ENCODE measurements at regions not wholly inside any gene's neighbourhood (a gene's known extent, or its start where the extent isn't known, plus 50 kb on each side); places are given as distances from the start of the nearest gene placed in this dataset.

DNA sequence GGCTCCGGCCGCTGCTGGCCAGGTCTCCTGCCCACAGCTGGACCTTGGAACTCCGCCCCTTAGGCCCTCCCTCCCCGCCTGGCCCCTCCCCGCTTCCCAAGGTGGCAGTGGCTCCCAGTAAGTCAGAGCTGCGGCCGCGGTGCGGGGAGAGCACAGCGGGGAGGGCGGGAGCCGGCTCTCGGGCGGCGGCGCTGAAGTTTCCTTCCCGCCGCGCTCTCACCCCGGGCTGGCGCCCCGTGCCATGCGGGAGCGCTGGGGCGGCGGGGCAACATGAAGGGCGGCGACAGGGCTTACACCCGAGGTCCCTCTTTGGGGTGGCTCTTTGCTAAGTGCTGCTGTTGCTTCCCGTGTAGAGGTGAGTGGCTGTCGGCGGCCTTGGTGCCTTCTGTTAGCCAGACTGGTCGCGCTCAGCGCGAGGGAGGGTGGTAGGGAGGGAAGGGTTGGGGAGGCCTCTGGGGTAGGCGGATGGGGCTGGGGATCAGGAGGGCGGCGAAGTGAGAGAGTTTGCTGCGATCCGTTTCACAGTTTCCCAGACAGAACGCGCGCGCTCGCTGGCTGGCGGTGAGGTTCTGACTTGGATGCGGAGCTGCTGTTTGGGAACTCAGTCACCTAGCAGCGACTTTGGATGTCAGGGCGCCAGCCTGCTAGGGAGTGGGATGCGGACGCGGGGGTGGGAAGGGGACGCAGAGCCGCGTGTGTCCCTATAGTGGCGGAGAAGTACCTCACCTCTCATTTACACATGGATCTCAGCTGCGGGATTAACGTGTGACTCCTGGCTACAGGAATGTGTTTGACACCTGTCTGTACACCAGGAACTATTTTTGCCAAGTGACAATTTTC lies 145.5 kb upstream of the UMPS start (continued):
- TF ChIP-seq, protein P1, sequence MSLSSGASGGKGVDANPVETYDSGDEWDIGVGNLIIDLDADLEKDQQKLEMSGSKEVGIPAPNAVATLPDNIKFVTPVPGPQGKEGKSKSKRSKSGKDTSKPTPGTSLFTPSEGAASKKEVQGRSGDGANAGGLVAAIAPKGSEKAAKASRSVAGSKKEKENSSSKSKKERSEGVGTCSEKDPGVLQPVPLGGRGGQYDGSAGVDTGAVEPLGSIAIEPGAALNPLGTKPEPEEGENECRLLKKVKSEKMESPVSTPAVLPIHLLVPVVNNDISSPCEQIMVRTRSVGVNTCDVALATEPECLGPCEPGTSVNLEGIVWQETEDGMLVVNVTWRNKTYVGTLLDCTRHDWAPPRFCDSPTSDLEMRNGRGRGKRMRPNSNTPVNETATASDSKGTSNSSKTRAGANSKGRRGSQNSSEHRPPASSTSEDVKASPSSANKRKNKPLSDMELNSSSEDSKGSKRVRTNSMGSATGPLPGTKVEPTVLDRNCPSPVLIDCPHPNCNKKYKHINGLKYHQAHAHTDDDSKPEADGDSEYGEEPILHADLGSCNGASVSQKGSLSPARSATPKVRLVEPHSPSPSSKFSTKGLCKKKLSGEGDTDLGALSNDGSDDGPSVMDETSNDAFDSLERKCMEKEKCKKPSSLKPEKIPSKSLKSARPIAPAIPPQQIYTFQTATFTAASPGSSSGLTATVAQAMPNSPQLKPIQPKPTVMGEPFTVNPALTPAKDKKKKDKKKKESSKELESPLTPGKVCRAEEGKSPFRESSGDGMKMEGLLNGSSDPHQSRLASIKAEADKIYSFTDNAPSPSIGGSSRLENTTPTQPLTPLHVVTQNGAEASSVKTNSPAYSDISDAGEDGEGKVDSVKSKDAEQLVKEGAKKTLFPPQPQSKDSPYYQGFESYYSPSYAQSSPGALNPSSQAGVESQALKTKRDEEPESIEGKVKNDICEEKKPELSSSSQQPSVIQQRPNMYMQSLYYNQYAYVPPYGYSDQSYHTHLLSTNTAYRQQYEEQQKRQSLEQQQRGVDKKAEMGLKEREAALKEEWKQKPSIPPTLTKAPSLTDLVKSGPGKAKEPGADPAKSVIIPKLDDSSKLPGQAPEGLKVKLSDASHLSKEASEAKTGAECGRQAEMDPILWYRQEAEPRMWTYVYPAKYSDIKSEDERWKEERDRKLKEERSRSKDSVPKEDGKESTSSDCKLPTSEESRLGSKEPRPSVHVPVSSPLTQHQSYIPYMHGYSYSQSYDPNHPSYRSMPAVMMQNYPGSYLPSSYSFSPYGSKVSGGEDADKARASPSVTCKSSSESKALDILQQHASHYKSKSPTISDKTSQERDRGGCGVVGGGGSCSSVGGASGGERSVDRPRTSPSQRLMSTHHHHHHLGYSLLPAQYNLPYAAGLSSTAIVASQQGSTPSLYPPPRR (CRISPR knock-in tag; IDR thresholded peaks at IDR 0.05; ENCODE audit: borderline replicate concordance), result peak; percentile 63
- no peak for TF ChIP-seq SMAD9 (CRISPR knock-in tag; IDR thresholded peaks at IDR 0.05)
- TF ChIP-seq, protein P2, sequence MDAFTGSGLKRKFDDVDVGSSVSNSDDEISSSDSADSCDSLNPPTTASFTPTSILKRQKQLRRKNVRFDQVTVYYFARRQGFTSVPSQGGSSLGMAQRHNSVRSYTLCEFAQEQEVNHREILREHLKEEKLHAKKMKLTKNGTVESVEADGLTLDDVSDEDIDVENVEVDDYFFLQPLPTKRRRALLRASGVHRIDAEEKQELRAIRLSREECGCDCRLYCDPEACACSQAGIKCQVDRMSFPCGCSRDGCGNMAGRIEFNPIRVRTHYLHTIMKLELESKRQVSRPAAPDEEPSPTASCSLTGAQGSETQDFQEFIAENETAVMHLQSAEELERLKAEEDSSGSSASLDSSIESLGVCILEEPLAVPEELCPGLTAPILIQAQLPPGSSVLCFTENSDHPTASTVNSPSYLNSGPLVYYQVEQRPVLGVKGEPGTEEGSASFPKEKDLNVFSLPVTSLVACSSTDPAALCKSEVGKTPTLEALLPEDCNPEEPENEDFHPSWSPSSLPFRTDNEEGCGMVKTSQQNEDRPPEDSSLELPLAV (CRISPR knock-in tag; conservative IDR thresholded peaks at IDR 0.05; ENCODE audit: low read depth), result no peak
- no peak for TF ChIP-seq CENPX (CRISPR knock-in tag; IDR thresholded peaks at IDR 0.05)
- no peak for TF ChIP-seq RBAK (CRISPR knock-in tag; IDR thresholded peaks at IDR 0.05)
- peak; percentile 40; the same call in 1 of the 2 replicates for TF ChIP-seq ZNF138 (CRISPR knock-in tag; IDR thresholded peaks at IDR 0.05; ENCODE audit: low read depth)
- no peak for TF ChIP-seq ZNF296 (CRISPR knock-in tag; conservative IDR thresholded peaks at IDR 0.05)
- TF ChIP-seq KDM5B (CRISPR knock-in tag; IDR thresholded peaks at IDR 0.05; ENCODE audit: borderline replicate concordance), result peak; percentile 67; the same call in 1 of the 2 replicates
- TF ChIP-seq FIP1L1 (IDR thresholded peaks at IDR 0.05; ENCODE audit: borderline replicate concordance, insufficient read depth, low read depth, low read length), result no peak
- no peak for TF ChIP-seq ZNF720 (CRISPR knock-in tag; IDR thresholded peaks at IDR 0.05)
- TF ChIP-seq, protein P3, sequence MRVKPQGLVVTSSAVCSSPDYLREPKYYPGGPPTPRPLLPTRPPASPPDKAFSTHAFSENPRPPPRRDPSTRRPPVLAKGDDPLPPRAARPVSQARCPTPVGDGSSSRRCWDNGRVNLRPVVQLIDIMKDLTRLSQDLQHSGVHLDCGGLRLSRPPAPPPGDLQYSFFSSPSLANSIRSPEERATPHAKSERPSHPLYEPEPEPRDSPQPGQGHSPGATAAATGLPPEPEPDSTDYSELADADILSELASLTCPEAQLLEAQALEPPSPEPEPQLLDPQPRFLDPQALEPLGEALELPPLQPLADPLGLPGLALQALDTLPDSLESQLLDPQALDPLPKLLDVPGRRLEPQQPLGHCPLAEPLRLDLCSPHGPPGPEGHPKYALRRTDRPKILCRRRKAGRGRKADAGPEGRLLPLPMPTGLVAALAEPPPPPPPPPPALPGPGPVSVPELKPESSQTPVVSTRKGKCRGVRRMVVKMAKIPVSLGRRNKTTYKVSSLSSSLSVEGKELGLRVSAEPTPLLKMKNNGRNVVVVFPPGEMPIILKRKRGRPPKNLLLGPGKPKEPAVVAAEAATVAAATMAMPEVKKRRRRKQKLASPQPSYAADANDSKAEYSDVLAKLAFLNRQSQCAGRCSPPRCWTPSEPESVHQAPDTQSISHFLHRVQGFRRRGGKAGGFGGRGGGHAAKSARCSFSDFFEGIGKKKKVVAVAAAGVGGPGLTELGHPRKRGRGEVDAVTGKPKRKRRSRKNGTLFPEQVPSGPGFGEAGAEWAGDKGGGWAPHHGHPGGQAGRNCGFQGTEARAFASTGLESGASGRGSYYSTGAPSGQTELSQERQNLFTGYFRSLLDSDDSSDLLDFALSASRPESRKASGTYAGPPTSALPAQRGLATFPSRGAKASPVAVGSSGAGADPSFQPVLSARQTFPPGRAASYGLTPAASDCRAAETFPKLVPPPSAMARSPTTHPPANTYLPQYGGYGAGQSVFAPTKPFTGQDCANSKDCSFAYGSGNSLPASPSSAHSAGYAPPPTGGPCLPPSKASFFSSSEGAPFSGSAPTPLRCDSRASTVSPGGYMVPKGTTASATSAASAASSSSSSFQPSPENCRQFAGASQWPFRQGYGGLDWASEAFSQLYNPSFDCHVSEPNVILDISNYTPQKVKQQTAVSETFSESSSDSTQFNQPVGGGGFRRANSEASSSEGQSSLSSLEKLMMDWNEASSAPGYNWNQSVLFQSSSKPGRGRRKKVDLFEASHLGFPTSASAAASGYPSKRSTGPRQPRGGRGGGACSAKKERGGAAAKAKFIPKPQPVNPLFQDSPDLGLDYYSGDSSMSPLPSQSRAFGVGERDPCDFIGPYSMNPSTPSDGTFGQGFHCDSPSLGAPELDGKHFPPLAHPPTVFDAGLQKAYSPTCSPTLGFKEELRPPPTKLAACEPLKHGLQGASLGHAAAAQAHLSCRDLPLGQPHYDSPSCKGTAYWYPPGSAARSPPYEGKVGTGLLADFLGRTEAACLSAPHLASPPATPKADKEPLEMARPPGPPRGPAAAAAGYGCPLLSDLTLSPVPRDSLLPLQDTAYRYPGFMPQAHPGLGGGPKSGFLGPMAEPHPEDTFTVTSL (CRISPR knock-in tag; IDR thresholded peaks at IDR 0.05; ENCODE audit: borderline replicate concordance), result peak; percentile 71; the same call in 1 of the 2 replicates
- TF ChIP-seq, protein P4, sequence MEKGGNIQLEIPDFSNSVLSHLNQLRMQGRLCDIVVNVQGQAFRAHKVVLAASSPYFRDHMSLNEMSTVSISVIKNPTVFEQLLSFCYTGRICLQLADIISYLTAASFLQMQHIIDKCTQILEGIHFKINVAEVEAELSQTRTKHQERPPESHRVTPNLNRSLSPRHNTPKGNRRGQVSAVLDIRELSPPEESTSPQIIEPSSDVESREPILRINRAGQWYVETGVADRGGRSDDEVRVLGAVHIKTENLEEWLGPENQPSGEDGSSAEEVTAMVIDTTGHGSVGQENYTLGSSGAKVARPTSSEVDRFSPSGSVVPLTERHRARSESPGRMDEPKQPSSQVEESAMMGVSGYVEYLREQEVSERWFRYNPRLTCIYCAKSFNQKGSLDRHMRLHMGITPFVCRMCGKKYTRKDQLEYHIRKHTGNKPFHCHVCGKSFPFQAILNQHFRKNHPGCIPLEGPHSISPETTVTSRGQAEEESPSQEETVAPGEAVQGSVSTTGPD (CRISPR knock-in tag; IDR thresholded peaks at IDR 0.05), result no peak
- no peak for TF ChIP-seq REPIN1 (CRISPR knock-in tag; IDR thresholded peaks at IDR 0.05; ENCODE audit: borderline replicate concordance, low read depth)
- peak; percentile 54; the same call in 1 of the 2 replicates for TF ChIP-seq ZFP90 (CRISPR knock-in tag; IDR thresholded peaks at IDR 0.05; ENCODE audit: borderline replicate concordance)

All from HepG2 (cell line).